Activated CD4-positive, alpha-beta T cell treated with anti-CD3 and anti-CD28 coated beads for 36 hours (primary cell): ENCODE measurements at regions not wholly inside any gene's neighbourhood (a gene's known extent, or its start where the extent isn't known, plus 50 kb on each side); places are given as distances from the start of the nearest gene placed in this dataset.

Source experiments
- ATAC-seq: fragments of 200-7000 bp; cut with Tn5 transposase; one replicate; pipeline ENCODE4 v1.10.0; 2021; ENCODE audit warnings: mild to moderate bottlenecking, moderate library complexity
- CTCF ChIA-PET: fragments of 350-600 bp; sonication (Branson Sonifier 250); formaldehyde crosslinking; loops from one replicate; lab custom pipeline; 2021; ENCODE audit warnings: antibody characterized with exemption; lab: Charles Lee
- POLR2A ChIA-PET: fragments of 350-600 bp; sonication (Branson Sonifier 250); formaldehyde crosslinking; loops from one replicate; lab custom pipeline; 2021; ENCODE audit warnings: antibody characterized with exemption, inconsistent platforms; lab: Charles Lee
- DNase-seq: peaks from one replicate; pipeline ENCODE4 v3.0.0-alpha.2; 2020
- H3K27ac Mint-ChIP-seq: one replicate; pipeline ENCODE4 v1.8.0; 2021; ENCODE audit warnings: mixed read lengths
- H3K27me3 Mint-ChIP-seq: one replicate; pipeline ENCODE4 v1.8.0; 2021; ENCODE audit warnings: mixed read lengths
- H3K36me3 Mint-ChIP-seq: one replicate; pipeline ENCODE4 v1.8.0; 2021; ENCODE audit warnings: low read depth, mixed read lengths
- H3K4me1 Mint-ChIP-seq: one replicate; pipeline ENCODE4 v1.8.0; 2021; ENCODE audit warnings: mixed read lengths
- H3K4me3 Mint-ChIP-seq: one replicate; pipeline ENCODE4 v1.8.0; 2021; ENCODE audit warnings: mild to moderate bottlenecking, moderate library complexity, mixed read lengths
- H3K9me3 Mint-ChIP-seq: one replicate; pipeline ENCODE4 v1.8.0; 2021; ENCODE audit warnings: low read depth, mixed read lengths
- intact Hi-C, 2 experiments: fragments of 100-400 bp; cut with DNase I in 1 of 2; cut with micrococcal nuclease in 1 of 2; formaldehyde crosslinking; loops; one replicate each; pipeline versions ENCODE4 v1.14.2 to v1.15.1; 2022 to 2024; cut with DNase I, micrococcal nuclease

DNA sequence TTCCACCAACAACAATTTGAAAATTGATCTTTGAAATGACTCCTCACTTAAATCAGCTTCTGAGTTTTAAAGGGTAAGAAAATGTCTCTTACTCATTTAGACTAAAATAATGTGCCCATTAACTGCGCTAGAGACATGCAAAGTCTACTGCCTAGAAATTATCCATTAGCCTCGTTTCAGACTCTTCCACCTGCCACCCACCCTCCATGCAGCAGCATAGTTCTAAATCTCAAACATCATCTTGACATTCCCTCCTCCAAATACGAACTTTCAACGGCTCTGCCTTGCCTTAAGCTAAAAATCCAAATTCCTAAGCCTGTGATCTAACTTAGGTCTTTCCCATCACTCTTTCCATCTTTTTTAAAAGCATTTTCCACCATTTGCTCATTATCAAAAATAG is 66.6 kb upstream of the ST8SIA2 start:
- H3K9me3 Mint-ChIP-seq: no peaks in the 10 kb centered on the region
- peaks cover 2% of the 10 kb centered on the region for H3K27me3 Mint-ChIP-seq
- no peaks in the 10 kb centered on the region for H3K4me1 Mint-ChIP-seq
- no peak overlapping the region for H3K4me3 Mint-ChIP-seq
- ATAC-seq (no peak), DNase-seq (no peak)
- H3K36me3 Mint-ChIP-seq: no peaks in the 10 kb centered on the region
- POLR2A ChIA-PET: no interaction called here
- CTCF ChIA-PET: interaction anchor here (0.5 kb wide), 1 partner anchor 636 kb away, joined by 3 read pairs; no protein-coding TSS in a partner anchor
- intact Hi-C loops: no loop called here
- no peak overlapping the region for H3K27ac Mint-ChIP-seq

DNA sequence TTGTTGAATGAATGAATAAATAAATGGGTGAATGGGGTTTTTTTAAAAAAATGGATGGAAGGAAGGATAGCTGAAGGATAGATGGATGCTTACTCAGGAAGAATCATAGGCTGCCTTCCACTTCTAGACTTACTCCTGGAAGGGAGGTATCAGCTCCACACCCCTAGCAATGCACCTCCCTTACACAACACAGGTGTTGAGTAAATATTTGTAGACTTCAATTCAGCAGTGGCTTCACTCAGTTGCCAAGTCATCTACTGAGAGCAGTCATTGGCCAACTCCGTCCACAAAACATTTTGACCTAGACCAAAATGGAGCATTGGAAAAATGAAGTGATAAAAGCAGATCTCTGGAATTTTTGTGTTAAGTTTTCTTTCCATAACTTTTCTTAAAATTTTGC is 65.5 kb upstream of the ST8SIA2 start:
- peaks cover 2% of the 10 kb centered on the region for H3K27me3 Mint-ChIP-seq
- H3K4me1 Mint-ChIP-seq: no peaks in the 10 kb centered on the region
- H3K27ac Mint-ChIP-seq: no peak overlapping the region

DNA sequence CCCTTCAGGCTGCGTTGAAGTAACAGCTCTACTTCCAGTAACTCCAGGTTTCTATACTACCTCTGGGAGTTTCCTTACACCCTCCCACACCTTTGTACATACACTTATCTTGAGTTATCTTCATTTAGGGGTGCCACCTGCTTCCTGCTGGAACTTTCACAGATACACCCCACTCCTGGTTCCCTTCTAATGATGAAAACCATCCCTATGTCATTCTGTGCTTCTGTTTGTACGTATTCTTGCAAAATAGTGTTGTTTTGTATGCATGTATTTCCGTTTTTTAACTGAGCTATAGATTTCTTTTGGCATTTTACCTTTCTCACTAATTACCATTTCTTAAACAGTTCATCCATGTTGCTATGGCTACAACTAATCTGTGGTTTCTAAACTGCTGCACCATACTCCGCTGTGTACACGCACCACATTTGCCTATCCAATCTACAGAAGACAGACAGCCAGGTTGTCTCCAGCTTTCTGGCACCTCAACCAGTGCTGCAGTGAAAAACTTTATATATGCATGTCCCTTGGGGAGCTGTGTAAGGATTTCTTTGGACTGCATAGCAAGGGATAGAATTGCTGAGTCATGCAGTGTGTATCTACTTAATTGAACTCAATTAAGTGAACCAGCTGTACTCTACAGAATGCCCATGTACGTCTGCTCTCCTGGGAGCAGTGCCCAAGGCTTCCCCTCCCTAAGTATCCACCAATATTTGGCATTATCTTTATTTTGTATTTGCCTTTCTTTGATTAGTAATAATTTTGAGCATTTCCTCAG is 61.4 kb upstream of the ST8SIA2 start:
- ATAC-seq: no peak
- Mint-ChIP-seq H3K4me1 (no peaks in the 10 kb centered on the region), H3K36me3 (no peaks in the 10 kb centered on the region), H3K27me3 (peaks cover 14% of the 10 kb centered on the region), H3K4me3 (no peak overlapping the region), H3K9me3 (no peaks in the 10 kb centered on the region), H3K27ac (no peak overlapping the region)
- ChIA-PET CTCF (interaction anchor here (0.6 kb wide), 1 partner anchor 354 kb away, joined by 3 read pairs; no protein-coding TSS in a partner anchor), POLR2A (no interaction called here)
- DNase-seq: no peak
- intact Hi-C loops: no loop called here

More for the DNA sequence above, 65.5 kb upstream of the ST8SIA2 start:
- intact Hi-C loops: no loop called here
- Mint-ChIP-seq H3K36me3 (no peaks in the 10 kb centered on the region), H3K9me3 (no peaks in the 10 kb centered on the region), H3K4me3 (no peak overlapping the region)
- ChIA-PET CTCF (no interaction called here), POLR2A (interaction anchor here (0.7 kb wide), 1 partner anchor 27 kb away, joined by 3 read pairs; no protein-coding TSS in a partner anchor)
- DNase-seq (no peak), ATAC-seq (no peak)

DNA sequence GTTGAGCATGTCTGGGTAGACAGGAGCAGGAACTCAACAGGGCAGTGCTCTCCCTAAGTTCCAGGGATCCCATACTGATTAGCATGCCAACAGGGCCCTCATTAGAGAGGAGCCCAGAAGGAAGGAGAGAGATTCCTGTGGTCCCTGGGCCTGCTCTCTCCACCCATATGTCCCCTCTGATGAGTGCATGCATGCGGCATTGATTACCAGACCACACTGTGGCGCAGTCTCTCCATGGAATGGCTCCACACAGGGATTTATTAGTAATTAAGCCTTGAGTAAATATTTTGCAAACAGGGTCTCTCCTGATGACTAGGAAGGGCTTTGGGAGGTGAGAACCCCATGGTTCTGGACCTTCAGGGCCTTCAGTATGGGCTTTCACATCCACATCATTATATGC is 60.0 kb upstream of the ST8SIA2 start:
- ChIA-PET CTCF (no interaction called here), POLR2A (no interaction called here)
- Mint-ChIP-seq H3K4me3 (no peak overlapping the region), H3K36me3 (no peaks in the 10 kb centered on the region), H3K27me3 (peaks cover 12% of the 10 kb centered on the region), H3K9me3 (no peaks in the 10 kb centered on the region), H3K4me1 (no peaks in the 10 kb centered on the region), H3K27ac (no peak overlapping the region)
- intact Hi-C loops: no loop called here
- ATAC-seq (no peak), DNase-seq (no peak)

DNA sequence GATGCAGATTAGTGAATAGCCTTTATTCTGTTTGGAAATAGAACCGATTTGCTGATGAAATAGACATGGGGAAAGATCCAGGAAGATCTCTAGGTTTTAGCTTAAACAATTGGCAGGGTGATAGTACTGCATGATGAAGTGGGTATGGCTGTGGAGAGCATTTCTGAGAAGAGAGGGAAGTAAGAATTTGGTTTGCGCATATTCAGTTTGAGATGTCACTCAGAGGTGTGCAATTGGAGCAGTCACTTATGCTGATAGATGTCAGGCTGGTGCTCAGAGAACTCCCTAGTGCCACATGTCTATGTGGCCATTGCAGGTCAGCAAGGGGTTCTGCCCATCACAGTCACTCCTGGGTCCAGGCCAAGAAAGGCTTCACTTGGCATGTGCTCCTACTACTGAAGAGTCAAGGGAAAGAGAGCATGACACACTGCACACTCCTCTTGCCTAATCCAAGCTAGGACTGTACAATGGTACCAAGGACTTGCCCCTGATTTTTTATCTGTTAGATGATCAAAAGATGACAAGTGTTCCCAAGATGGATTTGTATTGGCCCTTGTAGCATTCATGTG is 57.2 kb upstream of the ST8SIA2 start:
- intact Hi-C loops: no loop called here
- ChIA-PET CTCF (no interaction called here), POLR2A (no interaction called here)
- no peak overlapping the region for H3K27ac Mint-ChIP-seq
- no peaks in the 10 kb centered on the region for H3K4me1 Mint-ChIP-seq
- no peak for DNase-seq
- H3K9me3 Mint-ChIP-seq: no peaks in the 10 kb centered on the region
- peaks cover 12% of the 10 kb centered on the region for H3K27me3 Mint-ChIP-seq
- no peak overlapping the region for H3K4me3 Mint-ChIP-seq
- no peak for ATAC-seq
- no peaks in the 10 kb centered on the region for H3K36me3 Mint-ChIP-seq

DNA sequence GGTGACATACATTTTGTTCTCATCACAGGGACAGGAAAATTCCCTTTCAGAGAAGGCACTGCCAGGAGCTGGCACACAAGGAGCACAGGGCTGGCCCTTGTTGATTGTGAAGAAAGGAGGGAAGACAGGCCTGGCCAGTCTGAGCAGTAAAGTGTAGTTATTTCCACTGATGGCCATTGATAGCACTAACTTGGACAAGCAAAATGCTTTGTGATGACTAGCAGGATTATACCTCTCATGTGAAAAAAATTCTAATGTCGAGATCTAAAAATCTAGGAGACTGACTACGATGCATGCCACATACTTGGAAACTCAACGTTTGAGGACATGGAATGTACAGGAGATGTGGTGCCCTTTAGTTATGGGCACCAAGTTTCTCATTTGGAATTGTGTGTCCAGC is 54.3 kb upstream of the ST8SIA2 start:
- intact Hi-C loops: no loop called here
- DNase-seq (no peak), ATAC-seq (no peak)
- ChIA-PET CTCF (no interaction called here), POLR2A (no interaction called here)
- H3K27me3 Mint-ChIP-seq: peaks cover 13% of the 10 kb centered on the region
- H3K9me3 Mint-ChIP-seq: no peaks in the 10 kb centered on the region
- no peaks in the 10 kb centered on the region for H3K36me3 Mint-ChIP-seq
- no peaks in the 10 kb centered on the region for H3K4me1 Mint-ChIP-seq
- H3K27ac Mint-ChIP-seq: no peak overlapping the region
- no peak overlapping the region for H3K4me3 Mint-ChIP-seq
